ENCODE measurements at regions not wholly inside any gene's neighbourhood (a gene's known extent, or its start where the extent isn't known, plus 50 kb on each side); places are given as distances from the start of the nearest gene placed in this dataset. TPM values are rescaled to one million over a fixed set of nuclear protein-coding genes. Genes with fewer than 3 reads are reported as not detected.
"Not testable (repeated sequence)": the region's sequence is repeated elsewhere in the genome, so short reads cannot be mapped to it uniquely, and the experiment has no call there.

DNA sequence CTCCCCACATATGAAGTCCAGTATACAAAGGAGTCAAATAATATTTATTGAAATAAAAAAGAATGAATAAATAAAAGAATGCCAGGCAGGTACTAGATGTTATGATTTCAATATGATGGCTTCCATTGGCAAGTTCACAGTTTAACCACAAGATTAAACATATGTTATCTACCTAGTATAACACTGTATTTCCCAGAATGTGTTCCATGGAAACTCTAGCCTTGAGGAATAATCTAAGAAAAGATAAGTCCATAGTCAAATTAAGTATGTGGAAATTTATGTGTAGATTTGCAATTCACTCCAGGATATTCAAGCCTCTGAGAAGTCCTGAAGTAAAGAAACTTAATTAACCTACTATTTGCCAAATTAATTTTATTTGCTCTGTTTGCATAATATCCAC, 71.1 kb upstream of the FMNL2 start:
- no peak overlapping the region for H3K4me3 ChIP-seq (ENCODE audit: low read depth, low read length)
- TF ChIP-seq, protein P1, sequence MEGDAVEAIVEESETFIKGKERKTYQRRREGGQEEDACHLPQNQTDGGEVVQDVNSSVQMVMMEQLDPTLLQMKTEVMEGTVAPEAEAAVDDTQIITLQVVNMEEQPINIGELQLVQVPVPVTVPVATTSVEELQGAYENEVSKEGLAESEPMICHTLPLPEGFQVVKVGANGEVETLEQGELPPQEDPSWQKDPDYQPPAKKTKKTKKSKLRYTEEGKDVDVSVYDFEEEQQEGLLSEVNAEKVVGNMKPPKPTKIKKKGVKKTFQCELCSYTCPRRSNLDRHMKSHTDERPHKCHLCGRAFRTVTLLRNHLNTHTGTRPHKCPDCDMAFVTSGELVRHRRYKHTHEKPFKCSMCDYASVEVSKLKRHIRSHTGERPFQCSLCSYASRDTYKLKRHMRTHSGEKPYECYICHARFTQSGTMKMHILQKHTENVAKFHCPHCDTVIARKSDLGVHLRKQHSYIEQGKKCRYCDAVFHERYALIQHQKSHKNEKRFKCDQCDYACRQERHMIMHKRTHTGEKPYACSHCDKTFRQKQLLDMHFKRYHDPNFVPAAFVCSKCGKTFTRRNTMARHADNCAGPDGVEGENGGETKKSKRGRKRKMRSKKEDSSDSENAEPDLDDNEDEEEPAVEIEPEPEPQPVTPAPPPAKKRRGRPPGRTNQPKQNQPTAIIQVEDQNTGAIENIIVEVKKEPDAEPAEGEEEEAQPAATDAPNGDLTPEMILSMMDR (IDR thresholded peaks at IDR 0.05; ENCODE audit: insufficient read depth, low read depth, low read length), result no peak
- DNase-seq (ENCODE audit: low read depth), result no peak

DNA sequence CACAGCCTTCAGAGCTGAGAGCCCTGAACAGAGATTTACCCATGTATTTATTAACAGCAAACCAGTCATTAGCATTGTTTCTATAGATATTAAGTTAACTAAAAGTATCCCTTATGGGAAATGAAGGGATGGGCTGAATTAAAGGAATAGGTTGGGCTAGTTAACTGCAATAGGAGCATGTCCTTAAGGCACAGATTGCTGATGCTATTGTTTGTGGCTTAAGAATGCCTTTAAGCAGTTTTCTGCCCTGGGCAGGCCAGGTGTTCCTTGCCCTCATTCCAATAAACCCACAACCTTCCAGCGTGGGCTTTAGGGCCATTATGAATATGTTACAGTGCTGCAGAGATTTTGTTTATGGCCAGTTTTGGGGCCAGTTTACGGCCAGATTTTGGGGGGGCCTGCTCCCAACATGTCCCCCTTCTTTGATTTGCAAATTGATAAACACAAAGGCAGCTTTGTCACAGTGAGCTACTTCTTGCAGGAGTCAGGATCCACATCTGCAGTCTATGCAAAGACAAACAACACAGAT, 61.2 kb upstream of the FMNL2 start:
- not testable (repeated sequence) for H3K4me3 ChIP-seq (ENCODE audit: low read depth, low read length); DNase-seq (ENCODE audit: low read depth)

DNA sequence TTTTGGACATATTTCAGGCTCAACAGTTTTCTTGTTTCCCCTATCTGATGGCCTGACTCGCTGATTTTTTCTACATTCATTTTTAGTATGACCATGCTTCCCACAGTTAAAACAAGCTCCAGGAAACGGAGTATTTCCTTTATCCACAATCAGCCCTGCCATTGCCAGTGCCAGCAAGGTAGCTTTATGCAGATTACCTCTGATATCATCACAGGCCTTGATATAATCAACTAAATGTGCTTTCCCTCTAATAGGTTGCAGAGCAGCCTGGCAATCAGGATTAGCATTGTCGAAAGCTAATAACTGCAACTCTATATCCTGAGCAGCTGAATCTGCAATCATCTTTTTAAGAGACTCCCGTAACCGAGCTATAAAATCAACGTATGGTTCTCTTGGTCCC, 57.1 kb upstream of the FMNL2 start:
- H3K4me3 ChIP-seq (ENCODE audit: low read depth, low read length); DNase-seq (ENCODE audit: low read depth): not testable (repeated sequence)

DNA sequence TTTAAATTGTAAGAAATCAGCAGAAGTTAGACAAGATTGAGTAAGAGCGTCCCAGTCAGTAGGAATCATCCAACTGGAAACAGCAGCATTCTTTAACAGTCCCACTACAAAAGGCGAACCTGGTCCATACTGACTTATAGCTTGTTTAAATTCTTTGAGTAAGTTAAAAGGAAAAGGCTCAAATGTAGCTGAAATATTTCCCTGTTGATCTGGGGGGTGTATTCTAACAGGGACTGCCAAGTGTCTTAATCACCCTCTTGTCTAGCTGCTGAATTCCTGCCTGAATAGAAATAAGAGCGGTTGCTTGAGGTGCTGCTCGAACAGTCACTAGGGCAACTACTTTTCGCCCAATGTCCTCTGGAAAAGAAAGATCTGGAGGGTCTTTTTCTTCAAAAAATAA, 56.4 kb upstream of the FMNL2 start:
- DNase-seq (ENCODE audit: low read depth), result peak; percentile 28
- TF ChIP-seq, protein P1 (IDR thresholded peaks at IDR 0.05; ENCODE audit: insufficient read depth, low read depth, low read length), result no peak
- H3K4me3 ChIP-seq (ENCODE audit: low read depth, low read length), result no peak overlapping the region

DNA sequence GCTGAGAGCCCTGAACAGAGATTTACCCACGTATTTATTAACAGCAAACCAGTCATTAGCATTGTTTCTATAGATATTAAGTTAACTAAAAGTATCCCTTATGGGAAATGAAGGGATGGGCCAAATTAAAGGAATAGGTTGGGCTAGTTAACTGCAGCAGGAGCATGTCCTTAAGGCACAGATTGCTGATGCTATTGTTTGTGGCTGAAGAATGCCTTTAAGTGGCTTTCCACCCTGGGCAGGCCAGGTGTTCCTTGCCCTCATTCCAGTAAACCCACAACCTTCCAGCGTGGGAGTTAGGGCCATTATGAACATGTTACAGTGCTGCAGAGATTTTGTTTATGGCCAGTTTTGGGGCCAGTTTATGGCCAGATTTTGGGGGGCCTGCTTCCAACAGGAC, 55.6 kb upstream of the FMNL2 start:
- not testable (repeated sequence) for H3K4me3 ChIP-seq (ENCODE audit: low read depth, low read length); DNase-seq (ENCODE audit: low read depth)

DNA sequence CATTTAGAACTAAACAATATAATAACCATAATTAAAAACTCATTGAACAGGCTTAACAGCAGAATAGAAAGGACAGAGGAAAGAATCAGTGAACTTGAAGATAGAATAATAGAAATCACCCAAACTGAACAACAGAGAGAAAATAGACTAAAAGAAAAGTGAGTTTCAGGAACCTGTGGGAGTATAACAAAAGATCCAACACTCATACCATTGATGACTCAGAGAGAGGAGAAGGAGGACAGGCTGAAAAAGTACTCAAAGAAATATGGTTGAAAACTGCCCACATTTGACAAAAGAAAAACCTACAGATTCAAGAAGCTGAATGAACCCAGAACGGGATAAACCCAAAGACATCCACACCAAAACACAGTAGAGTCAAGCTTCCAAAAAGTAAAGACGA, 54.2 kb upstream of the FMNL2 start:
- TF ChIP-seq, protein P1 (IDR thresholded peaks at IDR 0.05; ENCODE audit: insufficient read depth, low read depth, low read length), result no peak
- H3K4me3 ChIP-seq (ENCODE audit: low read depth, low read length), result no peak overlapping the region
- no peak for DNase-seq (ENCODE audit: low read depth)

DNA sequence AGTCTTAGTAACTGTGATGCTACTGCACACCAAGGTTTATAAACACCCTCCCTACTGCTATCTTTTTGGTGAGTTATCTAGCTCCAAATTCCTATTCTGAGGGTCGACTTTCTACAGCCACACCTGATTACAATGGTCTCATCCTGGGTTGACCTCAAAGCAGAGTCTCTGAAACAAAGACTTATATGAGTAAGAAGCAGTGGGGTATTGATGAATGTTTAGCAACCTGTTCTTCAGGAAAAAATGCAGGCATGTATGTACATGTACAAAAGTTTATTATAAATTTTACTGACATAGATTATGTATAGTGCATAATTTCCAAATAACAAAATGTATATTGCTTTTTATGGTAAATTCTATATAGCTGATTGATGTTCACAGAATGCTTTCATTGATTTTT, 51.6 kb upstream of the FMNL2 start:
- TF ChIP-seq, protein P1 (IDR thresholded peaks at IDR 0.05; ENCODE audit: insufficient read depth, low read depth, low read length), result no peak
- no peak overlapping the region for H3K4me3 ChIP-seq (ENCODE audit: low read depth, low read length)
- no peak for DNase-seq (ENCODE audit: low read depth)

DNA sequence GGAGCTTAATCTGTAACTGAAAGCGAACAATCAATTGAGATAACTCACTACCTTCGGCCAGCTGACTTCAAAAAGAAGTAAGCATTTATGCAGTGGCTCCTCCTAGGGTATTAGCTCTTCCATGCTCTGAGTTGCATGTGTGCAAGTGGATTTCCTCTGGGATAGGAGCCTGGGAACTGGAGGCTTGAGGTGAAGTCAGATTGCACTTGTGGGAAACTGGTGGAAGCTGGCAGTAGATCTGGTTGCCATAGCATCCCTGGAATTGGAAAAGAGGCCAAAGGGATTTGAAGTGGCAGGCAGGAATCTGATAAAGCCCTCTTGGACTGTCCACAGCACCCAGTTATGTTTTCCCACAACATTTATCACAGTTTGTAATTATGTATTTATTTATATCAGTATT, 50.6 kb upstream of the FMNL2 start:
- DNase-seq (ENCODE audit: low read depth), result no peak
- H3K4me3 ChIP-seq (ENCODE audit: low read depth, low read length), result no peak overlapping the region
- TF ChIP-seq, protein P1 (IDR thresholded peaks at IDR 0.05; ENCODE audit: insufficient read depth, low read depth, low read length), result no peak

Small RNA genes in the stretch of these regions (small RNA-seq; reads per million reads assigned to genes)
- not detected for gene RF00019
